ENCODE measurements at regions not wholly inside any gene's neighbourhood (a gene's known extent, or its start where the extent isn't known, plus 50 kb on each side); places are given as distances from the start of the nearest gene placed in this dataset.

DNA sequence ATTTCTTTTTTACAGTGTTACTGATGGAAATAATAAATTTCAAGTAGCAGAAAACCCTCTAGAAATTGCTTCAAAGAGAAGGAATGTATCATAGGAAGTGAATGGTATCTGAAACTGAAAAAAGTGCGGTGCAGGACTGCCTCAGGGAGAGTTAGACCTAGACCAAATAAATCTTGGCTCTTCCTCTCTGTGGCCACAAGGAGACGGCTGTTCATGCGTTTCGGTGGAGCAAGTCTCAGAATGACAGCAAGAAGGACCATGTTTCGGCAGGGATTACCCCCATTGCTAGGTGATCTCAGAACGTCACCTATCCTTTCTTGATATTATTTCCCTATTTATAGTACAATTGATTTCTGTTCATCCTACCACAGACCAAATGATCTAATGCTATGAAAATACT, 522.3 kb downstream of the SOX11 start:
- TF ChIP-seq, protein P1, sequence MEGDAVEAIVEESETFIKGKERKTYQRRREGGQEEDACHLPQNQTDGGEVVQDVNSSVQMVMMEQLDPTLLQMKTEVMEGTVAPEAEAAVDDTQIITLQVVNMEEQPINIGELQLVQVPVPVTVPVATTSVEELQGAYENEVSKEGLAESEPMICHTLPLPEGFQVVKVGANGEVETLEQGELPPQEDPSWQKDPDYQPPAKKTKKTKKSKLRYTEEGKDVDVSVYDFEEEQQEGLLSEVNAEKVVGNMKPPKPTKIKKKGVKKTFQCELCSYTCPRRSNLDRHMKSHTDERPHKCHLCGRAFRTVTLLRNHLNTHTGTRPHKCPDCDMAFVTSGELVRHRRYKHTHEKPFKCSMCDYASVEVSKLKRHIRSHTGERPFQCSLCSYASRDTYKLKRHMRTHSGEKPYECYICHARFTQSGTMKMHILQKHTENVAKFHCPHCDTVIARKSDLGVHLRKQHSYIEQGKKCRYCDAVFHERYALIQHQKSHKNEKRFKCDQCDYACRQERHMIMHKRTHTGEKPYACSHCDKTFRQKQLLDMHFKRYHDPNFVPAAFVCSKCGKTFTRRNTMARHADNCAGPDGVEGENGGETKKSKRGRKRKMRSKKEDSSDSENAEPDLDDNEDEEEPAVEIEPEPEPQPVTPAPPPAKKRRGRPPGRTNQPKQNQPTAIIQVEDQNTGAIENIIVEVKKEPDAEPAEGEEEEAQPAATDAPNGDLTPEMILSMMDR (IDR thresholded peaks at IDR 0.05), result no peak

DNA sequence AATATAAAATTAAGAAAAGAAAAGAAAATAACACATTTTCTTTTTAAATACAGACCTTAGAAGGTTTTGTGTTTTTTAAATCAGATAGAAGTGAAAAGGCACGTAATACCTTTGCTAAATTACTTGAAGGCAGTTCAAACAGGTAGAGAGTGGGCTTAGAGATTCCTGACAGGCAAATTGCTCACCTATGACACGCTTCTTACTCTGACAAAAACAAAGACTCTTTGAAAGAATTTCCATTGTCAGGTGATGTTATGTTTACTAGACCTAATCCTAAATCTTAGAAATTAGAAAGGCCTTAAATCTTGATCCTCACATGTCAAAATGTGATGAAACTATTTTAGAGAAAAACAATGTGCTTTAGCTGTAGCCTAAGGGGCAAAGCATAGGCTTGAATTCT, 522.9 kb downstream of the SOX11 start:
- TF ChIP-seq, protein P1 (IDR thresholded peaks at IDR 0.05), result no peak

DNA sequence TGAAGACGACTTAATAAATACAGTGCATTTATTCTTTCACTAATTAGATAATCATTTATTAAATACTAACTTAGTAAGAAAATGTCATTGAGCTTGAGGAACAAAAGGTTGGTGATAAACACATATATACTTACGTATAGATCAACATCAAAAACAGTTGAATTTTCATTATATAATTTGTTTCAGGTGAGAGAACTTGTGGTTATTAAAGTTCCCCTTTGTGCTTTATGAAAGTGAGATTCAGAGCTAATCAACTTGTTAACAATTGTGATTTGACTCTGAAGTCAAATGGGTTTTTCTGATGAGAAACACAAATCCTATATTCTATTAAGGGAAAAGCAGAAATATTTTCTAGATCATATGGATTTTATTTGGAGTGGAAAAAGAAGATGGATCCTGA, 524.0 kb downstream of the SOX11 start:
- TF ChIP-seq, protein P1 (IDR thresholded peaks at IDR 0.05), result no peak

GRCh38 chr2:6218926-6219325, 526.7 kb downstream of the SOX11 start:
- TF ChIP-seq, protein P1 (IDR thresholded peaks at IDR 0.05), result no peak

DNA sequence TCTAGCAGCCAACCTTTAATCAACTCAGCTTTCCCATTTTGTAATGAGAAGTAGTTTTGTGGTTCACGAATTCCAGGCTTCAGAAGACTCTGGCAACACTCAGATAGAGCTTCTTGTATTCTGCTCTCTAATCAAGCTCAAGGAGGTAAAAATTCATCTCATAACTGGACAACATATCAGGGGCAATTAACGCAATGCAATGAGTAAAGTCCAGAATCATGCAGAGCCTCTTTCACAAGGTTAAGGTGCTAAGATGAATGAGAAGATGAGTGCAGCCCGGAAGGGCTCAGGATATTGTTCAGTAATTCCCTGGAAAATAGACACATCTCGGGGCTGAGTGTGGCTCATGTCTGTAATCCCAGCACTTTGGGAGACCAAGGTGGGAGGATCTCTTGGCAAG, 527.7 kb downstream of the SOX11 start:
- TF ChIP-seq, protein P1 (IDR thresholded peaks at IDR 0.05), result no peak

DNA sequence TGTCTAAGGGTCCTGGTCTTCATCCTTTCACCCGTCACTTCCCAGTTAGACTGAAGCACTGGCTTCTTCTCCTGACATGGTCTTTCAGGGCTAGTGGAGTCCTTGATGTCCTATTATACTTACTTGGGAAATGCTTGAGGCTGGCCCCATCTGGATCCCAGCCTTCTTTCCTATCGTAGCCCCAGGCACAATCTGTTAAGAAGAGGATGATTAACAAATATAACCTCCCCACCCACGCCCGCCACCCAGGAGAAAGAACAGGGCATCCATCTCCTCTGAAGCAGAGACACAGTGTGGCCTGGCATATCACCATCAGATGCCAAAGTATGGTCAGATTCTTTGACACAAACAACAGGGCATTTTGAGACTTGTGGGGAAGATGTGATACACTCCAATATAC, 530.1 kb downstream of the SOX11 start:
- TF ChIP-seq, protein P1 (IDR thresholded peaks at IDR 0.05), result no peak

DNA sequence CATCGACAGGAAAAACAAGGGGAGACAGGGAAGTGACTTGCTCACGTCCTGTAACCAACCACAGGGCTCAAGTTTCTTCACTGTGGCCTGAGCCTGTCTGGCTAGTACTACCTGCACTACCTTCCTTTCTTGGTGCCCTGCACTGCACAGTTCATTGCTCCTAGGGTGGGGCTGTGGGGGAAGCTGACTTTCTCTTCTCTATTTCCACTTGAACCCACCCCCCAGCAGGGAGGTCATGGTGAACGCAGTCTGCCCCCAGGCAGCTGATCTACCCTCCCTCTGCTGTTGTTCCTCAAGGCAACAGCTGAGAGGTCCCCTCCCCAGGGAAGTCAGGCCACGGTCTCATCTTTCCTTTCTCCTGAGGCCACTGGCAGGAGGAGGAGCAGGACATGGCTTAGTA, 532.1 kb downstream of the SOX11 start:
- TF ChIP-seq, protein P1 (IDR thresholded peaks at IDR 0.05), result no peak

GRCh38 chr2:6228251-6228650, 536.1 kb downstream of the SOX11 start:
- TF ChIP-seq, protein P1 (IDR thresholded peaks at IDR 0.05), result no peak

Measured in LNCAP (cell line).